Right atrium auricular region (tissue), 2 donors: ENCODE measurements at regions not wholly inside any gene's neighbourhood (a gene's known extent, or its start where the extent isn't known, plus 50 kb on each side); places are given as distances from the start of the nearest gene placed in this dataset.

Source experiments
- DNase-seq: peaks from one replicate; pipeline ENCODE4 v3.0.0-alpha.2; 2019; ENCODE audit warnings: low spot score
- H3K27ac ChIP-seq, 2 donors: fragments of 200-600 bp; sonication (generic); 1 replicate in 1 of 2; 2 replicates in 1 of 2; pipeline ENCODE4 v1.5.1; 2016 to 2019
- H3K27me3 ChIP-seq, 2 donors: fragments of 200-600 bp; sonication (generic); one replicate each; pipeline versions ENCODE4 v1.5.1 to v1.6.0; 2017 to 2019
- H3K36me3 ChIP-seq: fragments of 200-600 bp; sonication (generic); one replicate; pipeline ENCODE4 v1.5.1; 2016
- H3K4me1 ChIP-seq, 2 donors: fragments of 200-600 bp; sonication (generic); one replicate each; pipeline versions ENCODE4 v1.5.1 to v1.6.0; 2017 to 2019
- H3K4me3 ChIP-seq, 2 donors: fragments of 200-600 bp; sonication (generic); 1 replicate in 1 of 2; 2 replicates in 1 of 2; pipeline ENCODE4 v1.5.1; 2017 to 2019; ENCODE audit warnings: mild to moderate bottlenecking in 1 of 2, moderate library complexity in 1 of 2
- H3K9me3 ChIP-seq, 2 donors: fragments of 200-600 bp; sonication (generic); one replicate each; pipeline ENCODE4 v1.5.1; 2019
- TF ChIP-seq, protein P1 (sequence below), 2 donors: fragments of 200-600 bp; sonication (generic); IDR thresholded peaks; one replicate each; pipeline ENCODE4 v1.5.1; 2019; ENCODE audit warnings: antibody characterized with exemption in 2 of 2

DNA sequence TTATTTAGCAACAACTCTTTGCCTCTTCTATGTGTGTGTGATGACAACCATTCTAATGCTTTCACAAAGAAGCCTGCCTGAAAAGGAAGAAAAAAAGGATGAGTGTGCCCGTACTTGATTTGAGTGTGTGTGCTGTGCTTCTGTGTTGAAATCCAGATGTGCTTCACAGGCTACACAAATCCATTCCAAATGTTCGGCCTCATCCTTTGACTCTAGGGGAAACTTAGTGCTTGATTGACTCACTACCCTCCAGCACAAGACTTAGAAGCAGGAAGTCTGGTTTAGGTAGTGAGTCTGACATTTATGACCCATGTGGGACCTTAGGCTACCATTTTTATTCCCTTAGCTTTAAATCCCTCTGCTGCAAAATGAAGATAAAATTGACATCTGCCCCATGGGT lies 108.8 kb upstream of the PLAAT1 start:
- no peak overlapping the region for H3K27ac ChIP-seq
- DNase-seq: no peak
- no peak overlapping the region for H3K4me3 ChIP-seq
- no peaks in the 10 kb centered on the region for H3K9me3 ChIP-seq
- no peaks in the 10 kb centered on the region for H3K27me3 ChIP-seq
- TF ChIP-seq, protein P1, sequence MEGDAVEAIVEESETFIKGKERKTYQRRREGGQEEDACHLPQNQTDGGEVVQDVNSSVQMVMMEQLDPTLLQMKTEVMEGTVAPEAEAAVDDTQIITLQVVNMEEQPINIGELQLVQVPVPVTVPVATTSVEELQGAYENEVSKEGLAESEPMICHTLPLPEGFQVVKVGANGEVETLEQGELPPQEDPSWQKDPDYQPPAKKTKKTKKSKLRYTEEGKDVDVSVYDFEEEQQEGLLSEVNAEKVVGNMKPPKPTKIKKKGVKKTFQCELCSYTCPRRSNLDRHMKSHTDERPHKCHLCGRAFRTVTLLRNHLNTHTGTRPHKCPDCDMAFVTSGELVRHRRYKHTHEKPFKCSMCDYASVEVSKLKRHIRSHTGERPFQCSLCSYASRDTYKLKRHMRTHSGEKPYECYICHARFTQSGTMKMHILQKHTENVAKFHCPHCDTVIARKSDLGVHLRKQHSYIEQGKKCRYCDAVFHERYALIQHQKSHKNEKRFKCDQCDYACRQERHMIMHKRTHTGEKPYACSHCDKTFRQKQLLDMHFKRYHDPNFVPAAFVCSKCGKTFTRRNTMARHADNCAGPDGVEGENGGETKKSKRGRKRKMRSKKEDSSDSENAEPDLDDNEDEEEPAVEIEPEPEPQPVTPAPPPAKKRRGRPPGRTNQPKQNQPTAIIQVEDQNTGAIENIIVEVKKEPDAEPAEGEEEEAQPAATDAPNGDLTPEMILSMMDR (IDR thresholded peaks at IDR 0.05): no peak
- no peaks in the 10 kb centered on the region for H3K36me3 ChIP-seq
- no peaks in the 10 kb centered on the region for H3K4me1 ChIP-seq

- TF ChIP-seq, protein P1 (IDR thresholded peaks at IDR 0.05): no peak
Observed at GRCh38 chr3:193132964-193133363, 108.1 kb upstream of the PLAAT1 start.

GRCh38 chr3:193134856-193135255 lies 106.2 kb upstream of the PLAAT1 start:
- TF ChIP-seq, protein P1 (IDR thresholded peaks at IDR 0.05): no peak
- no peaks in the 10 kb centered on the region for H3K9me3 ChIP-seq
- no peaks in the 10 kb centered on the region for H3K27me3 ChIP-seq
- H3K36me3 ChIP-seq: no peaks in the 10 kb centered on the region
- no peak overlapping the region for H3K27ac ChIP-seq
- no peaks in the 10 kb centered on the region for H3K4me1 ChIP-seq
- no peak for DNase-seq
- no peak overlapping the region for H3K4me3 ChIP-seq

More at GRCh38 chr3:193132964-193133363, 108.1 kb upstream of the PLAAT1 start:
- Histone ChIP-seq H3K36me3 (no peaks in the 10 kb centered on the region), H3K4me3 (no peak overlapping the region), H3K4me1 (no peaks in the 10 kb centered on the region), H3K27ac (no peak overlapping the region), H3K27me3 (no peaks in the 10 kb centered on the region), H3K9me3 (no peaks in the 10 kb centered on the region)
- no peak for DNase-seq

DNA sequence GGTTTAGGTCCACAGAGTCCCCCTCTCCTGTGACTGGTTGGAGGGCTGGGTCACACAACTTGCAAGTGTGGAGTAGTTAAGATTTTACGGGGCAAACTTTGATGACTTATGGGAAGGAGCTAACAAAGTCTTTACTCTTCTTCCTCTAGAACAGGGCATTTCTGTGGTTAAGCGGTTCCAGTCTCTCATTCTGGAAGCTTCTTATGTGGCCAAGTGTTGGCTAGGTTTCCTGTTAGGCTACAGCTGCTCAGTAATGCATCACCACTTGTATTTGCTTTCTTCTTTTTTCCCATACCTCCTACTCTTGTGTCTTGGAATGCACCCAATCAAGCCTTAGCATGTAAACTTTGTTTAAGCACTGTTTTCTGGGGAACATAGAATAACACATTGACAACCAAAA lies 100.6 kb upstream of the PLAAT1 start:
- no peak for DNase-seq
- H3K4me3 ChIP-seq: no peak overlapping the region
- no peak overlapping the region for H3K27ac ChIP-seq
- TF ChIP-seq, protein P1 (IDR thresholded peaks at IDR 0.05): no peak
- H3K27me3 ChIP-seq: no peaks in the 10 kb centered on the region
- H3K36me3 ChIP-seq: no peaks in the 10 kb centered on the region
- H3K9me3 ChIP-seq: no peaks in the 10 kb centered on the region
- H3K4me1 ChIP-seq: no peaks in the 10 kb centered on the region

GRCh38 chr3:193145248-193145647 lies 95.8 kb upstream of the PLAAT1 start:
- DNase-seq: no peak
- Histone ChIP-seq H3K36me3 (no peaks in the 10 kb centered on the region), H3K27me3 (no peaks in the 10 kb centered on the region), H3K9me3 (no peaks in the 10 kb centered on the region), H3K4me1 (no peaks in the 10 kb centered on the region), H3K27ac (no peak overlapping the region), H3K4me3 (no peak overlapping the region)
- TF ChIP-seq, protein P1 (IDR thresholded peaks at IDR 0.05): no peak

DNA sequence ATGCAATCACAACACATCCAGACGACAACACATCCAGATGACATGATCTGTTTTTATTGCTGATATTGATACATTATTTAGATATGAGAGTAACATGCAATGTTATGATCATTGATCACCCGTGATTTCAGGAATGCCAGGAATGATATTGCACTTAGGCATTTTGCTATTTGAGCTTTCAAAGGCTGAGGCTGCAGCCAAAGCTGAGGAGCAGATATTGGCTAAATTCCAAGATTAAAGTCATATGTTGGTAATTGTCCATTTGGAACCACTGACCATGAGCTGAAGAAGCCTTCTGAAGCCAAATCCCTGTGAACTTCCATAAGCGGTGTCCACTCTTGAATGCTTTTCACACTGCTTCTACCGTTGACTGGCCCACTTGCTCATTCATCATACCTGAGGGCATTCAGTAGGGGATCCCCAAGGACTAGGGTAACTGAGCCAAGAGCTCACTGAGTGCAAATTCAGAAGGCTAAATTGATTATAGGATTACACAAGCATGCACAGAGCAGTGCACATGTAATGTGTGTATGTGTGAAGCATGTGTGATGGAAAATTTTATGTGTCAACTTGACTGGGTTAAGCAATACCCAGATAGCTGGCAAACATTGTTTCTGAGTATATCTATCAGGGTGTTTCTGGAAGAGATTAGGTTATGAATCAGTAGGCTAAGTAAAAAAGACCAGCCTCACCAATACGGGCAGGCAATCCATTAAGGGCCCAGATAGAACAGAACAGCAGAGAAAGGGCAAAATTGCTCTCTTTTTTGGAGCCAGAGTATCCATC lies 92.1 kb upstream of the PLAAT1 start:
- Histone ChIP-seq H3K27me3 (no peaks in the 10 kb centered on the region), H3K4me3 (no peak overlapping the region), H3K36me3 (no peaks in the 10 kb centered on the region), H3K4me1 (no peaks in the 10 kb centered on the region), H3K9me3 (no peaks in the 10 kb centered on the region), H3K27ac (no peak overlapping the region)
- TF ChIP-seq, protein P1 (IDR thresholded peaks at IDR 0.05): no peak
- DNase-seq: no peak
